Keratinocyte (primary cell): ENCODE measurements at regions not wholly inside any gene's neighbourhood (a gene's known extent, or its start where the extent isn't known, plus 50 kb on each side); places are given as distances from the start of the nearest gene placed in this dataset.

Experiments used
- DNase-seq: peaks from one replicate; pipeline ENCODE4 v3.0.0-alpha.2; 2011; ENCODE audit warnings: low read depth, missing footprints, low spot score
- FAIRE-seq: peaks from 2 replicates; lab custom pipeline; 2011; peaks lifted over from hg19 to GRCh38; lab: Jason Lieb, UNC
- H2AFZ ChIP-seq: 2 replicates; pipeline ENCODE4 v1.6.0; 2012; ENCODE audit warnings: low read length, control low read depth, inconsistent platforms; ENCODE audit not compliant: control insufficient read depth
- H3K27ac ChIP-seq: 2 replicates; pipeline ENCODE4 v1.5.1; 2011; ENCODE audit warnings: low read length; ENCODE audit not compliant: control insufficient read depth, insufficient read depth
- H3K27me3 ChIP-seq: 3 replicates; pipeline ENCODE4 v1.6.0; 2011; ENCODE audit warnings: low read length; ENCODE audit not compliant: control insufficient read depth, insufficient read depth; ENCODE audit errors: extremely low read depth
- H3K36me3 ChIP-seq, 2 experiments: 2 replicates in 1 of 2; 3 replicates in 1 of 2; pipeline ENCODE4 v1.5.1; 2011; ENCODE audit warnings: low read length in 2 of 2, mild to moderate bottlenecking in 1 of 2; ENCODE audit not compliant: control insufficient read depth in 2 of 2, insufficient read depth in 2 of 2; ENCODE audit errors: extremely low read depth in 1 of 2
- H3K4me1 ChIP-seq: 3 replicates; pipeline ENCODE4 v1.5.1; 2011; ENCODE audit warnings: low read length; ENCODE audit not compliant: control insufficient read depth, insufficient read depth; ENCODE audit errors: extremely low read depth
- H3K4me2 ChIP-seq: 3 replicates; pipeline ENCODE4 v1.6.0; 2011; ENCODE audit warnings: low read depth, low read length; ENCODE audit not compliant: control insufficient read depth, insufficient read depth; ENCODE audit errors: extremely low read depth
- H3K4me3 ChIP-seq, 3 experiments: fragments of 200-600 bp in 1 of 3; sonication (generic) in 1 of 3; 2 replicates in 2 of 3; 3 replicates in 1 of 3; pipeline ENCODE4 v1.5.1; 2011 to 2016; ENCODE audit warnings: low read length in 3 of 3, mild to moderate bottlenecking in 3 of 3, control low read depth in 2 of 3, inconsistent platforms in 1 of 3, low read depth in 1 of 3, mixed read lengths in 1 of 3, mixed run types in 1 of 3, moderate library complexity in 1 of 3; ENCODE audit not compliant: control insufficient read depth in 2 of 3, insufficient read depth in 2 of 3; ENCODE audit errors: extremely low read depth in 1 of 3
- H3K79me2 ChIP-seq: 2 replicates; pipeline ENCODE4 v1.6.0; 2012; ENCODE audit warnings: low read length; ENCODE audit not compliant: control insufficient read depth, insufficient read depth
- H3K9ac ChIP-seq: 3 replicates; pipeline ENCODE4 v1.6.0; 2011; ENCODE audit warnings: low read length; ENCODE audit not compliant: control insufficient read depth, insufficient read depth; ENCODE audit errors: extremely low read depth
- H3K9me1 ChIP-seq: 3 replicates; pipeline ENCODE4 v1.6.0; 2011; ENCODE audit warnings: low read length; ENCODE audit not compliant: control insufficient read depth, insufficient read depth; ENCODE audit errors: extremely low read depth
- H3K9me3 ChIP-seq: 2 replicates; pipeline ENCODE4 v1.5.1; 2012; ENCODE audit warnings: low read depth, low read length; ENCODE audit not compliant: control insufficient read depth
- H4K20me1 ChIP-seq: 3 replicates; pipeline ENCODE4 v1.6.0; 2011; ENCODE audit warnings: low read length; ENCODE audit not compliant: control insufficient read depth, insufficient read depth; ENCODE audit errors: extremely low read depth
- EZH2 ChIP-seq: IDR thresholded peaks from one replicate; pipeline ENCODE4 v1.6.1; 2012; ENCODE audit warnings: inconsistent platforms, mild to moderate bottlenecking, low read length, moderate library complexity
- dilution Hi-C: fragments of 300-500 bp; cut with MboI; formaldehyde crosslinking; loops from one replicate; pipeline ENCODE4 v1.7.0; 2020; ENCODE audit warnings: low sequenced_read_pairs; ENCODE audit not compliant: extremely low pct_ligation_motif_present
- TF ChIP-seq, protein P1 (sequence below), 3 experiments: IDR thresholded peaks in 1 of 3; conservative IDR thresholded peaks in 1 of 3; optimal IDR thresholded peaks in 1 of 3; 2 replicates in 2 of 3; 3 replicates in 1 of 3; pipeline versions ENCODE3 to v1.5.1; 2011; ENCODE audit warnings: low read length in 3 of 3, mild to moderate bottlenecking in 3 of 3, moderate library complexity in 2 of 3, control low read depth in 1 of 3, inconsistent platforms in 1 of 3; ENCODE audit not compliant: insufficient read depth in 2 of 3; ENCODE audit errors: extremely low read depth in 1 of 3

DNA sequence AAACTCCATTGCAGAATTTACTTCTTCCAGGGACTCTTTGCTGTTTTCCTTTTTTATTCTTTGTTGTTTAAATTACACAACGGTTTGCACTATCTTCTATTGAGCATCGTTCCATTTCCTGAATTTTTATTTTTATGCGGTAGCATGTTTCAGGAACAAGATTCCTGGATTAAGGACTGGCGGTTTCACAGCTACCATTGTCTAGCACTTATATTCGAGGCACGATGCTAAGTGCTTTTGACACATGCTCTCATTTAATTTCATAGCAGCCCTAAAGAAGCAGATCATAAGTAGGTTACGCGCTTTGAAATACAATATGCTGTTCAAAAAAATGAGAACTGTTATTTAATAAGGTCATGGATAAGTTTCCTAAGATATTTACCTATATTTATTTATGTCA lies 354.4 kb downstream of the ARL6IP6 start:
- Histone ChIP-seq H3K4me1 (peaks cover 4% of the 10 kb centered on the region), H3K27me3 (no peaks in the 10 kb centered on the region), H3K79me2 (no peaks in the 10 kb centered on the region), H4K20me1 (no peaks in the 10 kb centered on the region), H2AFZ (no peak overlapping the region), H3K4me3 (no peak overlapping the region), H3K27ac (no peak overlapping the region), H3K4me2 (no peak overlapping the region), H3K36me3 (no peaks in the 10 kb centered on the region), H3K9me3 (no peaks in the 10 kb centered on the region), H3K9me1 (no peaks in the 10 kb centered on the region), H3K9ac (no peak overlapping the region)
- DNase-seq (no peak), FAIRE-seq (no peak)
- no peak for TF ChIP-seq EZH2
- TF ChIP-seq, protein P1, sequence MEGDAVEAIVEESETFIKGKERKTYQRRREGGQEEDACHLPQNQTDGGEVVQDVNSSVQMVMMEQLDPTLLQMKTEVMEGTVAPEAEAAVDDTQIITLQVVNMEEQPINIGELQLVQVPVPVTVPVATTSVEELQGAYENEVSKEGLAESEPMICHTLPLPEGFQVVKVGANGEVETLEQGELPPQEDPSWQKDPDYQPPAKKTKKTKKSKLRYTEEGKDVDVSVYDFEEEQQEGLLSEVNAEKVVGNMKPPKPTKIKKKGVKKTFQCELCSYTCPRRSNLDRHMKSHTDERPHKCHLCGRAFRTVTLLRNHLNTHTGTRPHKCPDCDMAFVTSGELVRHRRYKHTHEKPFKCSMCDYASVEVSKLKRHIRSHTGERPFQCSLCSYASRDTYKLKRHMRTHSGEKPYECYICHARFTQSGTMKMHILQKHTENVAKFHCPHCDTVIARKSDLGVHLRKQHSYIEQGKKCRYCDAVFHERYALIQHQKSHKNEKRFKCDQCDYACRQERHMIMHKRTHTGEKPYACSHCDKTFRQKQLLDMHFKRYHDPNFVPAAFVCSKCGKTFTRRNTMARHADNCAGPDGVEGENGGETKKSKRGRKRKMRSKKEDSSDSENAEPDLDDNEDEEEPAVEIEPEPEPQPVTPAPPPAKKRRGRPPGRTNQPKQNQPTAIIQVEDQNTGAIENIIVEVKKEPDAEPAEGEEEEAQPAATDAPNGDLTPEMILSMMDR (optimal IDR thresholded peaks at IDR 0.05 in 1 of 3, IDR thresholded peaks at IDR 0.05 in 1 of 3, conservative IDR thresholded peaks at IDR 0.05 in 1 of 3; ENCODE audit: extremely low read depth in 1 of 3, insufficient read depth in 2 of 3, low read length in 3 of 3), result no peak
- dilution Hi-C loops, result no loop called here

DNA sequence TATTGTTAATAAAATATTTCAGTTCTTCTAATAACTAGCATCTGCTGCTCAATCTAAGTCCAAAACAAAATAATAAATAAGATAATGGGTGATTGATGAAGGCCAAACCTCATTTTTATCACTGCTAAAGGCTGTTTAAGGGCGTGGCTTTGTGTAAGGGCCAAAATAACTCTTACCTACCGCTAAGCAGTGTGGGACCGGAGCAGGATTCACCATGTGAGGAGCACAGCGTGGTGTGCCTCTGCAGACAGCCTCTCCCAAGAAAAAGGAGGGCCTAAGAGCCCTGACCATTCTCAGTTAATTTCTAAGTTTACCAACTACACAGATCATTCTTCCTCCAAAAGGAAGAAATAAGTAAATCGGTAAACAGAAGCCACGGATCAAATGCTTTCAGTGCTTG lies 353.7 kb downstream of the ARL6IP6 start:
- Histone ChIP-seq H3K4me2 (no peak overlapping the region), H3K79me2 (no peaks in the 10 kb centered on the region), H3K36me3 (no peaks in the 10 kb centered on the region), H3K4me1 (peaks cover 4% of the 10 kb centered on the region), H3K4me3 (no peak overlapping the region), H3K9me1 (no peaks in the 10 kb centered on the region), H3K27me3 (no peaks in the 10 kb centered on the region), H3K27ac (no peak overlapping the region), H2AFZ (peak overlapping the region; percentile 39), H3K9me3 (no peaks in the 10 kb centered on the region), H4K20me1 (no peaks in the 10 kb centered on the region), H3K9ac (no peak overlapping the region)
- dilution Hi-C loops, result no loop called here
- no peak for DNase-seq
- TF ChIP-seq, protein P1 (optimal IDR thresholded peaks at IDR 0.05 in 1 of 3, IDR thresholded peaks at IDR 0.05 in 1 of 3, conservative IDR thresholded peaks at IDR 0.05 in 1 of 3; ENCODE audit: extremely low read depth in 1 of 3, insufficient read depth in 2 of 3, low read length in 3 of 3), result no peak
- TF ChIP-seq EZH2, result no peak
- no peak for FAIRE-seq
